A549 (cell line): ENCODE measurements at regions not wholly inside any gene's neighbourhood (a gene's known extent, or its start where the extent isn't known, plus 50 kb on each side); places are given as distances from the start of the nearest gene placed in this dataset.

Experiments
- CBX2 ChIP-seq: fragments of 200-600 bp; sonication (generic); IDR thresholded peaks from 2 replicates; pipeline ENCODE4 v1.6.1; 2016; ENCODE audit warnings: low read depth, mild to moderate bottlenecking, borderline replicate concordance
- CEBPB ChIP-seq, 2 experiments: fragments of >200 bp in 1 of 2; sonication (Bioruptor Twin) in 1 of 2; formaldehyde crosslinking in 1 of 2; IDR thresholded peaks; 2 replicates each; pipeline ENCODE4 v1.6.1; 2012 to 2016
- CHD4 ChIP-seq: fragments of 200-600 bp; sonication (generic); IDR thresholded peaks from 2 replicates; pipeline ENCODE4 v1.6.1; 2016; ENCODE audit warnings: antibody characterized with exemption, mild to moderate bottlenecking, borderline replicate concordance
- EP300 ChIP-seq, 2 experiments: fragments of >200 bp; sonication (Bioruptor Twin); formaldehyde crosslinking; IDR thresholded peaks; 2 replicates in 1 of 2; 3 replicates in 1 of 2; pipeline ENCODE4 v1.6.1; 2016 to 2017
- POLR2A ChIP-seq: IDR thresholded peaks from 2 replicates; pipeline ENCODE4 v1.6.1; 2012; ENCODE audit warnings: mild to moderate bottlenecking, low read length
- SMC3 ChIP-seq: fragments of >200 bp; sonication (Bioruptor Twin); formaldehyde crosslinking; IDR thresholded peaks from 3 replicates; pipeline ENCODE4 v1.6.1; 2018; ENCODE audit warnings: inconsistent platforms
- TF ChIP-seq, protein P1 (sequence below): IDR thresholded peaks from 2 replicates; pipeline ENCODE4 v1.6.1; 2012
- TF ChIP-seq, protein P2 (sequence below): fragments of >200 bp; sonication (Bioruptor Twin); formaldehyde crosslinking; IDR thresholded peaks from 3 replicates; pipeline ENCODE4 v1.5.1; 2016
- TF ChIP-seq, protein P3 (sequence below): fragments of 200-600 bp; sonication (generic); IDR thresholded peaks from 2 replicates; pipeline ENCODE4 v1.6.1; 2016; ENCODE audit warnings: antibody characterized with exemption, mild to moderate bottlenecking, moderate library complexity

DNA sequence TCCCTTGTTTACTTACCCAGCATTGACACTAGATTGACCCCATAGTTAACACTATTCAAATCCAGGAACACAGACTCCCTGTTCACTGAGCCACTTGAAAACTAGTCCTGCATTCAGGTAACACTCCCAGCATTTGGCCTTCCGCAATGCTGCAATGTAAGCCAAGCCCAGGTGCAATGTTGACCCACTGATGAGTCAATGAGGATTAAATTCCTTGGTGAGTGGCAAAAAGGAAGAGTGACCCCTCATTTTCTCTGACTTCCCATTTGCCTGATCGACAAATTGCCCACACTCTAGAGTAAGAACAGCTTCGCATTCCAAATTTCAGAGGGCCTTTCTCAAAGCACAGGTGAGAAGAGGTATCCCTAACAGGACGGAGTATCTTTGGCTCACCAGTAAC, 251.9 kb downstream of the FBXO15 start:
- TF ChIP-seq, protein P1, sequence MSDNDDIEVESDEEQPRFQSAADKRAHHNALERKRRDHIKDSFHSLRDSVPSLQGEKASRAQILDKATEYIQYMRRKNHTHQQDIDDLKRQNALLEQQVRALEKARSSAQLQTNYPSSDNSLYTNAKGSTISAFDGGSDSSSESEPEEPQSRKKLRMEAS: no peak
- TF ChIP-seq CBX2 (no peak), SMC3 (no peak), POLR2A (no peak), CHD4 (no peak), CEBPB (IDR thresholded peaks at IDR 0.05) (no peak), EP300 (IDR thresholded peaks at IDR 0.05) (no peak)
- TF ChIP-seq, protein P2, sequence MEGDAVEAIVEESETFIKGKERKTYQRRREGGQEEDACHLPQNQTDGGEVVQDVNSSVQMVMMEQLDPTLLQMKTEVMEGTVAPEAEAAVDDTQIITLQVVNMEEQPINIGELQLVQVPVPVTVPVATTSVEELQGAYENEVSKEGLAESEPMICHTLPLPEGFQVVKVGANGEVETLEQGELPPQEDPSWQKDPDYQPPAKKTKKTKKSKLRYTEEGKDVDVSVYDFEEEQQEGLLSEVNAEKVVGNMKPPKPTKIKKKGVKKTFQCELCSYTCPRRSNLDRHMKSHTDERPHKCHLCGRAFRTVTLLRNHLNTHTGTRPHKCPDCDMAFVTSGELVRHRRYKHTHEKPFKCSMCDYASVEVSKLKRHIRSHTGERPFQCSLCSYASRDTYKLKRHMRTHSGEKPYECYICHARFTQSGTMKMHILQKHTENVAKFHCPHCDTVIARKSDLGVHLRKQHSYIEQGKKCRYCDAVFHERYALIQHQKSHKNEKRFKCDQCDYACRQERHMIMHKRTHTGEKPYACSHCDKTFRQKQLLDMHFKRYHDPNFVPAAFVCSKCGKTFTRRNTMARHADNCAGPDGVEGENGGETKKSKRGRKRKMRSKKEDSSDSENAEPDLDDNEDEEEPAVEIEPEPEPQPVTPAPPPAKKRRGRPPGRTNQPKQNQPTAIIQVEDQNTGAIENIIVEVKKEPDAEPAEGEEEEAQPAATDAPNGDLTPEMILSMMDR: no peak
- TF ChIP-seq, protein P3, sequence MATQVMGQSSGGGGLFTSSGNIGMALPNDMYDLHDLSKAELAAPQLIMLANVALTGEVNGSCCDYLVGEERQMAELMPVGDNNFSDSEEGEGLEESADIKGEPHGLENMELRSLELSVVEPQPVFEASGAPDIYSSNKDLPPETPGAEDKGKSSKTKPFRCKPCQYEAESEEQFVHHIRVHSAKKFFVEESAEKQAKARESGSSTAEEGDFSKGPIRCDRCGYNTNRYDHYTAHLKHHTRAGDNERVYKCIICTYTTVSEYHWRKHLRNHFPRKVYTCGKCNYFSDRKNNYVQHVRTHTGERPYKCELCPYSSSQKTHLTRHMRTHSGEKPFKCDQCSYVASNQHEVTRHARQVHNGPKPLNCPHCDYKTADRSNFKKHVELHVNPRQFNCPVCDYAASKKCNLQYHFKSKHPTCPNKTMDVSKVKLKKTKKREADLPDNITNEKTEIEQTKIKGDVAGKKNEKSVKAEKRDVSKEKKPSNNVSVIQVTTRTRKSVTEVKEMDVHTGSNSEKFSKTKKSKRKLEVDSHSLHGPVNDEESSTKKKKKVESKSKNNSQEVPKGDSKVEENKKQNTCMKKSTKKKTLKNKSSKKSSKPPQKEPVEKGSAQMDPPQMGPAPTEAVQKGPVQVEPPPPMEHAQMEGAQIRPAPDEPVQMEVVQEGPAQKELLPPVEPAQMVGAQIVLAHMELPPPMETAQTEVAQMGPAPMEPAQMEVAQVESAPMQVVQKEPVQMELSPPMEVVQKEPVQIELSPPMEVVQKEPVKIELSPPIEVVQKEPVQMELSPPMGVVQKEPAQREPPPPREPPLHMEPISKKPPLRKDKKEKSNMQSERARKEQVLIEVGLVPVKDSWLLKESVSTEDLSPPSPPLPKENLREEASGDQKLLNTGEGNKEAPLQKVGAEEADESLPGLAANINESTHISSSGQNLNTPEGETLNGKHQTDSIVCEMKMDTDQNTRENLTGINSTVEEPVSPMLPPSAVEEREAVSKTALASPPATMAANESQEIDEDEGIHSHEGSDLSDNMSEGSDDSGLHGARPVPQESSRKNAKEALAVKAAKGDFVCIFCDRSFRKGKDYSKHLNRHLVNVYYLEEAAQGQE: no peak
